ENCODE measurements at regions not wholly inside any gene's neighbourhood (a gene's known extent, or its start where the extent isn't known, plus 50 kb on each side); places are given as distances from the start of the nearest gene placed in this dataset.

DNA sequence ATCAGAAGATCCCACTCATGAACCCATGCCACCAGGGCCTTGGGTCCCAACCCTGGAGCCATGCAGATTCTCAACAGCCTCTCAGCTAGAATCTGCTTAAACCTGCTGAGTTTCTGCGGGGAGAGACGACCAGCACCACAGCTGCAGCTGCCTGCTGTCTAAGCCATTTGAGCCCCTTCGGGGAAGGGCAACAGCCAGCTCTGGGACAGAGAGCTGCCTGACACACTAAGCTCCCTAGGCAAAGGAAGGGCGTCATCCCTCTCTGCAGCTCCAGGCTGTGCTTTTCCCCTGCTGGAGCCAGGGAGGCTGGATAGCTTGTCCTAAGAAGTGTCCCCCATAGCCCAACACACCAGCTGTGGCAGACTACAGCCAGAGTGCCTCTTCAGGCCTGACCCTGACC, 182.5 kb downstream of the OTOR start:
- intact Hi-C loops (cut with DNase I, micrococcal nuclease) = no loop called here
- DNase-seq (no peak), ATAC-seq (no peak)

DNA sequence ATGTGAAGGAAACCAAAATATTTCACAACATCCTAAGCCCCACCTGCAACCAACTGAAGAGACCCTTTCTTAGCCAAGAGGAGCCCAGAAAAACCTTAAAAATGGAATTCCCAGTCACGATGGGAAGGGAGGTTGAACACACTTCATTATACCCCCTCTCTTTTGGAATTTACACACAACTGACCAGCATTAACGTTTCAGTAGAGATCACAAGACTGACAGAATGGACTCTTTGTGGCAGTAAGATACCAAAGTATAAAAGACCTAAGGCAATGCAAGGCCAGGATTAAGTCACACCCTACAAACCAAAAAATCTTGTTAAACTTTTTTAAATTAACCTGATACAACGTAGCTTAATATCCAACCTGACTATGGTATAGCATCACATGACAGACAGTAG, 190.9 kb downstream of the OTOR start:
- intact Hi-C loops (cut with DNase I, micrococcal nuclease) = no loop called here
- ATAC-seq = no peak
- DNase-seq = no peak

DNA sequence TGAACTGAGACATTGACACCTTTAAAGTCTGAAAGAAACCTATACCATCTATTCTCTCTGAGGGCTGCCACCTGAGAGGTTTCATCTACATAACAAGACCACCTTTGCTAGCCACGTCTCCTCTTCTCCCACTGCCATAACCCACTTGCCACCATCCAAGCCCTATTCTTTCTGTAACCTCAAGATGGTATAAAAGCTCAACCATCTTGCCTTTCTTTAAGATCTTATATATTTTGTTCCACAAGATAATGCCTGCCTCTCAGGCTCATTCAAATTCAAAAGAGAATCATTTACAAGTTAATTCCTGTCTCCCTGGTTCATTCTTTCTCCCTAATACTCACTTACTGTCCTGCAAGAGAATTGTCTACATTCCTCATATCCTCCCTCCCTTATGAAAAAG, 192.5 kb downstream of the OTOR start:
- ATAC-seq (no peak), DNase-seq (no peak)
- intact Hi-C loops (cut with DNase I, micrococcal nuclease) = no loop called here

DNA sequence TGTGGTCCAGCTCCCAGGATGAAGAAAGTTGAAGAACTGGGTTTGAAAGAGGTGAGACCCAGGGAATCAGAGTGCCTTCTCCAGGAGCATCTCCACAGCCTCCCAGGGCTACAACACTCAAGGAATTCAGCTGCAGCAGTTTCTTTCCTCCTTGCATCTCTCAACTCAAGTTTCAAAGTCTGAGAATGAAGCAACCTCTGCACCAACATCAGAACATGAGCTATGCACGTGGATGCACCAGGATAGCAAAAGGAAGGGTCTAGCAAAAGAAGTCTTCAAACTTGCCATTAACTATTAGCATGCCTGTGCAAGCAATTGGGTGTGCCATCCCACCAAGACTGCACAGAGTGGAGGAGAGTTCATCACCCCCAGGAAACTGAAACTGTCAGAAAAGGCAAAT, 193.9 kb downstream of the OTOR start:
- ATAC-seq (no peak), DNase-seq (no peak)
- intact Hi-C loops (cut with DNase I, micrococcal nuclease) = no loop called here

DNA sequence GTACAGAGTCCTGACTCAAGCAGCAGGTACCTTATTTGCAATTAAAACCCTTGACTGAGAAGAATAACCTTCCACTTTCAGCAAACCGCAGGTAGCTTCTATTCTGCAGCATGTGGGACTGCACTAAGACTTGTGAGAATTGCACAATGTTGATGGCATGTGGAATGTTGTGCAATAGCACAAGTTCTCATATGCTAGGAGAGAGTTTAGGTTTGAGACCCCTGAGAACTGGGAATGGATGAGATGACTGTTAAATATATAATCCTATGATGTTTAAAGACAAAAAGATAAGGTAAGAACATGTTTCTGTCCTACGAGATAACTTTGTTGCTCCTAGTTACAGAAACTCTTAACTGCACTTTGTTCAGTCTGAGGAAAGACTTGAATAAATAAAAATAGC, 194.6 kb downstream of the OTOR start:
- intact Hi-C loops (cut with DNase I, micrococcal nuclease) = no loop called here
- no peak for ATAC-seq
- no peak for DNase-seq

DNA sequence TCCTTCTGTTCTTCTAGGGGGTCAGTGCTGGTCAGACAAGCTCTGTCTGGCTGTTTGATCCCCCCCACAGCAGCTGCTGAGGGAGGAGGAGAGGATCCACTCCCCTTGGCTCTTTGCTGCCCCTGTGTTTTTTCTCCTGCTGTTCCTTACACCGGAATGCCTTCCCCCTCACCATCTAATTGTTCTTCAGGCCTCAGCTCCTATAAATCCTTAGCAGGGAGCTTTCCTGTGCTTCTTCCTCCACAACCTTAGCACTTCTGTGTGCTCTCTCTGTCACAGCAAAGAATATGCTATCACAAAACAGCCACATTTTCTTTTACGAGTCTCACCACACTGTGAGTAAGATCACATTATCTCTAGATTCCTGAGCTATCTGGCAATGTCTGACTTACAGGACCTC, 196.6 kb downstream of the OTOR start:
- intact Hi-C loops (cut with DNase I, micrococcal nuclease) = no loop called here
- ATAC-seq (no peak), DNase-seq (no peak)

DNA sequence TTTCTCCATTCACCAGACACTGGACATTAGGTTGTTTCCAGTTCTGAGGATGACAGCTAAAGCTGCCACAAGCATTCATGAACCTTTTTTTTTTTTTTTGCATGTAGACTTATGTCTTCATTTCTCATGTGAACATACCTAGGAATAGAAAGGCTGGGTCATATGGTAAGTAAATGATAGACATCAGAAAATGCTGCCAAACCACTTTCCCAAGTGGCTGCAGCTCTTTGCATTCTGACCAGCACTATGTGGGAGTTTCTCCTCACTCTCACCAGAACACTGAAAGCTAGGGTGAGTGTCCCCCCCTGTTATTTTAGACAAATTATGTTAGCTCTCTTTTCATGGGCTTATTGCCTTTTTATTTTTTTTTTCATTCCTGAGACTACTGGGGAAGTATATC, 197.5 kb downstream of the OTOR start:
- DNase-seq (no peak), ATAC-seq (no peak)
- intact Hi-C loops (cut with DNase I, micrococcal nuclease) = no loop called here

DNA sequence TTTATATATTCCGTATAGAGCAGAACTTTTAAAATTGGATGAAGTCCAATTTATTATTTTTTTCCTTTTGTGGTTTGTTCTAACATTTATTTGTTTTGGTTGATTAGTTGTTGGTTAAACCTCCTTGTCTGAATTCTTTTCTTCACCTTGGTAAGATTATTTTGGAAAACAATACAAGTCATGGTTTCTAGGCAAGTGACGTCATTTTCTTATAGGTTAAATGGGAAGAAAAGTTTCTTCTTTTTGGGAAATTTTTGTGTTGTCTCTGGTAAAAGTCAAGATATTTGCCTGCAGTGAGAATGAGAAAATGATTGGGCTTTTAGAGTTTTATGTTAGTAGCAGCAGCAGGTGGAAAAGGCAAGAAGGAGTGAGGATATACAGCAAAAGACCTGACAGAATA, 197.9 kb downstream of the OTOR start:
- DNase-seq (no peak), ATAC-seq (no peak)
- intact Hi-C loops (cut with DNase I, micrococcal nuclease) = no loop called here

DNA sequence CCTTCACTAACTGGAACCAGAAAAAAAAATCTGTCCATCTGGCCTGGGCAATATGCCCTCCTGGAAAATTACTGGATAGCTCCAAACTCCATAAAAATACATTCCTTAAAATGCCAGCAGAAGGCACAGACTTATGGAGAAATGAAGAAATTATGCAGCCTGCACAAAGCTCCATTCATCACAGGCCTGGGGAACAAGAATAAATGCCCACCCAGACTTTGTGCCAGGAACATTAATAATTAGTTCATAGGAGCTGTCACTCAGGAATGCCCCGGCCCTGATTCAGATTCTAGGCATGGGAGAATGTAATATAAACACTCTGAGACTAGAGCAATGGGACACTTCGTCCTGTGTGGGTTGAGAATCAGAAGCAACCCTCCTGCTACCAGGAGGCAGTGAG, 199.3 kb downstream of the OTOR start:
- DNase-seq (no peak), ATAC-seq (no peak)
- intact Hi-C loops (cut with DNase I, micrococcal nuclease) = no loop called here

DNA sequence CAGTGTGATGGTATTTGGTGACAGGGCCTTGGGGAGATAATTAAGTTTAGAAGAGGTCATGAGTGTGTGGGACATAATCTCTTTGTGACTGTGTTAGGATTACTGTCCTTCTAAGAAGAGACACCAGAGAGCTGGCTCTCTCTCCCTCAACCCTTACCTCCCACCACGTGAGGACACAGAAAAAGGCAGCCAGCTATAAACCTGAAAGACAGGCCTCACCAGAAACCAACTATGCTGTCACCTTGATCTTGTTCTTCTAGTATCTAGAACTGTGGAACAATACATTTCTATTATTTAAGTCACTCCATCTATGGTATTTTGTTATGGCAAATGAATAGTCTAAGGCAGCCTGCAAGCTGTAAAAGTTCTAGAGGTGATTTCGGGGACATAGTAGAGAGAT, 203.7 kb downstream of the OTOR start:
- DNase-seq (no peak), ATAC-seq (no peak)
- intact Hi-C loops (cut with DNase I, micrococcal nuclease) = no loop called here

DNA sequence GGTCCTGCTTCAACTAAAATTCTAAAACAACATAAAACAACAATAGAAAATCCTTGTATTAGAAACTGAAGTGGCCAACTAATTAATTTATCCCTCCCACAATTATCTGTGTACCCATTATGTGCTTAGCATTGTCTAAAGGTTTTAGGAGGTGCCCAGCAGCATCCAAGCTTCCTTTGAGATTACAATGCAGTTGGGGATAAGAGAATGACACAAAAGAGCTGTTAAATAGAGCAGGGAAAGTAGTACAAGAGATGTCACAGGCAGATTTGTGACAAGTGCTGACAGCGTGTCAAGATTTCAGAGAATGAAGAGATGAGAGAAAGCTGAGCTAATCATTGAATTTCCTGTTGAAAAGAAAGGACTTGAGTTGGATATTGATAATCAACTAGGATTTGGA, 204.8 kb downstream of the OTOR start:
- intact Hi-C loops (cut with DNase I, micrococcal nuclease) = no loop called here
- DNase-seq (no peak), ATAC-seq (no peak)

DNA sequence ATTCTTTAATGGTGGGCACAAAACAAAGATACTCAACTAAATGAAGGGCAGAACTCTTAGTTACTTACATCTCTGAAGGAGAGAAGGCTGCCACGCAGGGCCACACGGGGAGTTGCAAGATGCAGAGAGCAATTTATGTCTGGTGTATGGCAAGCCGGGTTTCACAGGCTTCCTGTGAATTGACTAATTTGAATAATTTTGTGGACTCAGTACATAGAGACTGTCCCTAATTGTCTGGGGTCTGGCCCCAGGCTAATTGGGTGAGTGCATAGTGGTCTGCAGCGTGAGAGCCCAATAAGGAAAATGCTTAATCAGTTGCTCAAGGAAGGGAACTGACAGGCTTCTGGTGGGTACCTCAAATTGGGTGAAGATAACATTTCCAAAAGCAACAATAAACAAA, 205.7 kb downstream of the OTOR start:
- DNase-seq (no peak), ATAC-seq (no peak)
- intact Hi-C loops (cut with DNase I, micrococcal nuclease) = no loop called here

DNA sequence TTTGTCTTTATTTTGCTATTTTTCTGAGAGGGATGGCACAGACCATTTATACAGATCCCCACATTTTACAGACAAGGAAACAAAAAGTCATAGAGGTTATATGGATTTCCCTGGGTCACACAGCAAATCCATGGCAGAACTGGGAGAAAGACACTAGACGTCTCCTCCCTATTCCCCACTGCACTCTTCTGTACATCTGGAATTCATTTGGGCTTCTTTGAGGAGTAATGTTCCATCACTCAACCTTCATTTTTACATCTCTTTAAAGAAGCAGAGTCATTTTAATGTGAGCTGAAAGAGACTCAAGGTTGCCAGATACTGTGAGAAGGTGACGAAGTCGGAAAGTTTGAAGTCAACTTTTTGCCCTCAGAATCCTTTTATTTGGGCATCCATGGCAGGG, 207.3 kb downstream of the OTOR start:
- intact Hi-C loops (cut with DNase I, micrococcal nuclease) = no loop called here
- DNase-seq (no peak), ATAC-seq (no peak)

DNA sequence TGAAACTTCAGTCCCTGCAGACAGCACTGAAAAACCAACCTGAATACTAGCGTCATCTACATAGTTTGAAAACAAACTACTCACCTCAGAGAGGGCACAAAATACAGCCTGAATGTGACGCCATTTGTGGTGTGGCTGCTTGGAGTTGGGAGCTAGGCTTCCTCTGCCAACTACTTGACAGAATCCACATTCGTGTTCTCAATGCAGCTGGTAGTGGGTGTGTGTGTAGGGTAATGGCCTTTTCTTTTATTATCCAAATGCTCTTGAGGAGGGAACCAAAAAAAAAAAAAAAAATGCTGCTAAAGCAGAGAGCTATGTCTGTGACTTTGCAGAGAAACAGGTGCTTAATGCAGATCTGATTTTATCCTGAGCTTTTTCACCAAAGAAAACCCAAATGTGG, 207.8 kb downstream of the OTOR start:
- ATAC-seq = no peak
- intact Hi-C loops (cut with DNase I, micrococcal nuclease) = no loop called here
- DNase-seq = no peak

DNA sequence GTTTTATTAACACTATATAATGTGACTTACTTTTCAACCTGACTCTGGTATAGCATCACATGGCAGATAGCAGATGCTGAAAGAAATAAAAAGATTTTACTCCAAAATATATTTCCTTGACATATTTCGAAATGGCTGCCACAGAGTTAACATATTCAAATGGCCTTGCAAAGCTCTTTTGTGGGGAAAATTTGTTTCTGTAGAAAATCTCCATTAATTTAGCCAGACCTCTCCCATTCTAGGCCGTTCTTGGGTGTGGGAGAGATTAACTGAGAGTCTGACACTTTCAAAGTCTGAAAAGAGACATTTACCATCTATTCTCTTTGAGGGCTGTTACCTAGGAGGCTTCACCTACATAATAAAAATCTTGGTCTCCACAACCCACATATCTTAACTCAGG, 217.2 kb downstream of the OTOR start:
- no peak for ATAC-seq
- intact Hi-C loops (cut with DNase I, micrococcal nuclease) = no loop called here
- no peak for DNase-seq

DNA sequence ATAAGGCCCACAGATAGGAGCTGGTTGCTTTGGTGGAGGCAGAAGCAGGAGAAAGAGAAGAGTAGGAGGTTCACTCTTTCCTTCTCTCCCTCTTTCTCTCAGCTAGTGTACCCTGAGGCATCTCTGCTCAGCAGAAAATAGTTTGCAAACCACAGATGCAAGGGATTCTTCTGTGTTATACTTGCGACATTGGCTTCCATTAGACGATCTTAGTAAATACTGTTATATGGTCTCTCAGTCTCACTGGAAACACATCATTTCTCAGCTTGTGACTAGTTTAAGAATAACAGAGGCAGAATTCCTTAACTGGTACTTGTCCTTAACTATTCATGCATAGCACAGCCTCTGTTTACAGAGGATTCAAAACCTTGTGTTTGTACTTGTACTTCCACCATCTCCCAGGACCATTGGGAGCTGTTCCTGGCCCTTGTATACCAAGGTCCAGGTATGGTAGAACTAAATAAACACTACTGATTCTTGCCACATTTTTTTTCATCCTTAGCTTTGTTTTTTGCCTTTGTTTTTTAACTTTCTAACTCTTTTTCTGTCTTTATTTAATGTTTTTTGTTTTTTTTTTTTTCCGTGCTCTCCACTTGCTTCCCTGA, 218.2 kb downstream of the OTOR start:
- ATAC-seq (no peak), DNase-seq (no peak)
- intact Hi-C loops (cut with DNase I, micrococcal nuclease) = no loop called here

DNA sequence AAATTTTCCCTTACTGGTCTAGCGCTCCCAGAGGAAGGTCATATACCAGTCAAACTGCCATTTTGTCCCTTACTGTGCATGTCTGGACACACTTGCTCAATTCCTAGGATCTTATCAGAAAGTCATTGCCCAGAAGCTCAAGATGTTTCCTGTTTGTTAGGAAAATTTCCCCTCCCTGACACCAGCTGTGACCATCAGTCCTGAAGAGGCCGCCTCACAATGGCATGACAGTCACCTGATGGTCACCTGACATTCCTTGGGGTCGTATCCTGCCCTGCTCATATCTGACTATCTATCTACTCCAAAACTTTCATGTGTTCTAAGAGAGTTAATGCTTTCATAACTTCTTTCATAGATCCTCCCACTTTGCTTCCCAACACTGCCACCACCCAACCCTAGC, 219.9 kb downstream of the OTOR start:
- intact Hi-C loops (cut with DNase I, micrococcal nuclease) = no loop called here
- ATAC-seq = no peak

DNA sequence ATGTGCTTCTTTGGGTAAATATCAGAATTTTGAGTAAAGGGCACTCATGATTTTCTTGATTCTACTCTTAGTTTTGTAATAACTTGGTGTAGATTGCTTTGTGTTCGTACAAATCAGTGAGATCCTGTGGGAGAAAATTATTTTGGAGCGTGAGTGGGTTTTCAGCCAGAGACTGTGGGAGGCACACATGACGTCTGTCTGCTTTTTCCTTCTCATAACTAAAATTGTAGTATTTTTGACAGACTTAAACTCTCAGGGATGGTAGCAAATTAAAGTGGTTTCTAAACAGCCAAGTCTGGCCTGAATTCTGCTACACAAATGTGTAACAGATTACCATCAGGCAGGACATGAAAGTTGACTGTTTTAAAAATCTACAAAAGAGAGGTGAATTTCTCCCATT, 222.6 kb downstream of the OTOR start:
- DNase-seq (no peak), ATAC-seq (no peak)
- intact Hi-C loops (cut with DNase I, micrococcal nuclease) = no loop called here

More for the DNA sequence above, 219.9 kb downstream of the OTOR start:
- no peak for DNase-seq

DNA sequence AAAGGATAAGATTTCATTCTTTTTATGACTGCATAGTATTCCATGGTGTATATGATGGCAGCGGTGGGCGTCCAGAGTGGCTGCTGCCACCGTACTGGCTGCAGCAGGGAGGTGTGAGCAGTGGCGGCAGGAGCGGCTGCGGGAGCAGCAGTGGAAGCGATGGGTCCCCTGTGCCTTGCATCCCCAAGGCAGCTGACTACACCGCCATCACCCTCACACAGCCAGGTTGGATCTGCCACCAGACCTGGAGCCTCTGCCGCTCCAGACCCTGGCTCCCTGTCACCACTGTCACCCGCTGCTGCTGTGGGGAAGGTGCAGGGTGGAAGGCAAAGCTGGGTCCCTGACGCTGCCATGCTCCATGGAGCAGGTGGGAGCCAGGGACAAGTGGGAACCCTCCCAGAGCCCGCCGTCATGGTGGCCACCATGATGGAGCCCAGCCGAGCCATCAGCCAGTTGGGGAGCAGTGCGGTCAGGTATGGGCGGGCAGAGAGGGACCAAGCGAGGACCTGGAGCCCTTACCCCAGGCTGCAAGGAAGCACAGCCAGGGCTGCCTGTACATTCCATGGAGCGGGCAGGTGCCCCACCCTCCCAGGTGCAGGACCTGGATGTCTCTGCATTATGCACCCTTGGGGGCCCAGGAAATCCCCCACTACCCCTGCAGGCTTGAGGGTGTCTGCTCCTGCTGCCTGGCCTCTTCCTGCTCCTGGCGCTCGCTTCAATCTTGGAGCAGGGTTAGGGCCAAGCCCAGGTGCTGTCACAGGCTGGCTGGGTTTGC, 226.1 kb downstream of the OTOR start:
- ATAC-seq = no peak
- no peak for DNase-seq
- intact Hi-C loops (cut with DNase I, micrococcal nuclease) = no loop called here

DNA sequence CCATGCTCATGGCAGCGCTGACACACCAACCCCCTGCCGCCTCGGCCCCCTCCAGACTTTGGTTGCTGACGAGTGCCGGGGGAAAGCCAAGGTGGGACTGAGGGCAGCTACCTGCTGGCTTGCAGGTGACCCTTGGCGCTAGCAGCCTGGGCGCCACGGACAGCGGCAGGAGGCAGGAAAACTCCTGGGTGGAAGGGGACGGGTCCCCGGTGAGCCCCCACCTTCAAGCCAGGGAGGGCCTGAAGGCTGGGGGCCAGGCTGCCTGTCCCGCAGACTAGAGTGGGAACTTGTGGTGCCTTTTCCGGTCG, 226.7 kb downstream of the OTOR start:
- ATAC-seq (no peak), DNase-seq (no peak)
- intact Hi-C loops (cut with DNase I, micrococcal nuclease) = no loop called here

DNA sequence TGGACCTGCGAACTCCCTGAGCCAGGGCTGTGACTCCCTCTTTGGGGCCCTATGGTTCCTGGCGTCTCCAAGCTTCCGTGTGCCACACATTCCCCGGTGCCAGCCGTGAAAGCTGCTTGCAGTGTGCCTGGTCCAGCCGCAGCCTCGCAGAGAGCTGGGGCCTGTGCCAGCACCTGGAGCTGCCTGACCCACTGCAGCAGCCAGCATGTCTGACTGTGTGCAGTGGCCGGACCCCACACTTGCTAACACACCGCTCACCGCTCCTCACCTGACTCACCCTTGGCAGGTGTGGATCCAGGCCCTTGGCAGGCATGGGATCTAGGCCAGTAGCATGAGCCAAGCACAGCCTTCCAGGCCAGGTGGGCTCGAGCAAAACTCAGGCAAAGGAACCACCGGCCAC, 227.5 kb downstream of the OTOR start:
- no peak for ATAC-seq
- no peak for DNase-seq
- intact Hi-C loops (cut with DNase I, micrococcal nuclease) = no loop called here
